SK-N-DZ (cell line): ENCODE measurements at regions not wholly inside any gene's neighbourhood (a gene's known extent, or its start where the extent isn't known, plus 50 kb on each side); places are given as distances from the start of the nearest gene placed in this dataset.
"Not testable (repeated sequence)": the region's sequence is repeated elsewhere in the genome, so short reads cannot be mapped to it uniquely, and the experiment has no call there.

Experiments used
- DNase-seq: peaks from one replicate; pipeline ENCODE4 v3.0.0-alpha.2; 2015; ENCODE audit warnings: low spot score

- no peak for DNase-seq
These were observed 674.2 kb upstream of the MANEA start for GRCh38 chr6:94902974-94903628.

GRCh38 chr6:94899191-94899590 lies 678.1 kb upstream of the MANEA start:
- DNase-seq = no peak

GRCh38 chr6:94894300-94894699 lies 683.0 kb upstream of the MANEA start:
- no peak for DNase-seq

GRCh38 chr6:94893327-94893726 lies 684.0 kb upstream of the MANEA start:
- DNase-seq = no peak

GRCh38 chr6:94873819-94874218 lies 703.5 kb upstream of the MANEA start:
- DNase-seq = not testable (repeated sequence)

- DNase-seq = no peak
These were observed 715.2 kb upstream of the MANEA start for GRCh38 chr6:94862112-94862511.

GRCh38 chr6:94859924-94860323 lies 717.4 kb upstream of the MANEA start:
- no peak for DNase-seq

- not testable (repeated sequence) for DNase-seq
These were observed 720.3 kb upstream of the MANEA start for GRCh38 chr6:94856999-94857398.

GRCh38 chr6:94851329-94851728 lies 726.0 kb upstream of the MANEA start:
- not testable (repeated sequence) for DNase-seq

GRCh38 chr6:94845742-94846141 lies 731.6 kb upstream of the MANEA start:
- DNase-seq = no peak

GRCh38 chr6:94835264-94835663 lies 742.1 kb upstream of the MANEA start:
- DNase-seq = no peak

- DNase-seq = no peak
These were observed 763.5 kb upstream of the MANEA start for GRCh38 chr6:94813806-94814205.

- DNase-seq = no peak
These were observed 776.0 kb upstream of the MANEA start for GRCh38 chr6:94801344-94801743.

GRCh38 chr6:94785514-94785913 lies 791.8 kb upstream of the MANEA start:
- DNase-seq = no peak

- DNase-seq = not testable (repeated sequence)
These were observed 792.3 kb upstream of the MANEA start for GRCh38 chr6:94785081-94785480.

- no peak for DNase-seq
These were observed 808.1 kb upstream of the MANEA start for GRCh38 chr6:94769197-94769596.

- no peak for DNase-seq
These were observed 825.5 kb upstream of the MANEA start for GRCh38 chr6:94751641-94752329.

- no peak for DNase-seq
These were observed 841.1 kb upstream of the MANEA start for GRCh38 chr6:94736236-94736635.

- DNase-seq = no peak
These were observed 842.1 kb upstream of the MANEA start for GRCh38 chr6:94735270-94735669.

- no peak for DNase-seq
These were observed 842.6 kb upstream of the MANEA start for GRCh38 chr6:94734751-94735150.

GRCh38 chr6:94733066-94733465 lies 844.3 kb upstream of the MANEA start:
- DNase-seq = no peak

- no peak for DNase-seq
These were observed 849.6 kb upstream of the MANEA start for GRCh38 chr6:94727710-94728109.

GRCh38 chr6:94721459-94721858 lies 855.9 kb upstream of the MANEA start:
- no peak for DNase-seq
